Caco-2 (cell line): ENCODE measurements at regions not wholly inside any gene's neighbourhood (a gene's known extent, or its start where the extent isn't known, plus 50 kb on each side); places are given as distances from the start of the nearest gene placed in this dataset.

Source experiments
- BruUV-seq: library from RNA; stranded (reverse); fragments of 400-500 nt; replicated peaks from 2 replicates; lab custom pipeline; 2021; lab: Mats Ljungman, UMichigan
- CTCF ChIA-PET: fragments of 300-600 bp; sonication (Branson Sonifier 250); formaldehyde crosslinking; loops from one replicate; lab custom pipeline; 2022; ENCODE audit warnings: antibody characterized with exemption; lab: Charles Lee
- POLR2A ChIA-PET: fragments of 300-600 bp; sonication (Branson Sonifier 250); formaldehyde crosslinking; loops from one replicate; lab custom pipeline; 2022; ENCODE audit warnings: antibody characterized with exemption; lab: Charles Lee
- DNase-seq, 2 experiments: peaks; one replicate each; pipeline versions ENCODE4 v3.0.0 to v3.0.0-alpha.2; 2020 to 2022
- H3K27me3 ChIP-seq: replicated peaks from 2 replicates; pipeline ENCODE4 v1.6.0; 2011; ENCODE audit warnings: low read length; ENCODE audit not compliant: control insufficient read depth, insufficient read depth
- H3K36me3 ChIP-seq: 2 replicates; pipeline ENCODE4 v1.5.1; 2011; ENCODE audit warnings: low read length; ENCODE audit not compliant: control insufficient read depth, insufficient read depth
- H3K4me1 ChIP-seq: fragments of 250-450 bp; sonication (Bioruptor Pico); 2 replicates; pipeline ENCODE4 v1.5.1; 2020; ENCODE audit warnings: mild to moderate bottlenecking
- H3K4me3 ChIP-seq: 2 replicates; pipeline ENCODE4 v1.5.1; 2011; ENCODE audit warnings: low read depth, mild to moderate bottlenecking, control low read depth, low read length
- H3K9me3 ChIP-seq: fragments of 250-450 bp; sonication (Bioruptor Pico); 2 replicates; pipeline ENCODE4 v1.5.1; 2020; ENCODE audit warnings: mild to moderate bottlenecking, moderate library complexity
- H3K27ac Mint-ChIP-seq: one replicate; pipeline ENCODE4 v1.8.0; 2022; ENCODE audit warnings: mixed read lengths; ENCODE audit not compliant: unreplicated experiment
- H3K27me3 Mint-ChIP-seq: one replicate; pipeline ENCODE4 v1.8.0; 2022; ENCODE audit warnings: mixed read lengths; ENCODE audit not compliant: insufficient read depth, unreplicated experiment
- H3K36me3 Mint-ChIP-seq: one replicate; pipeline ENCODE4 v1.8.0; 2022; ENCODE audit warnings: mild to moderate bottlenecking, mixed read lengths; ENCODE audit not compliant: insufficient read depth, unreplicated experiment
- H3K4me1 Mint-ChIP-seq: one replicate; pipeline ENCODE4 v1.8.0; 2022; ENCODE audit warnings: low read depth, mixed read lengths; ENCODE audit not compliant: unreplicated experiment
- H3K4me3 Mint-ChIP-seq: one replicate; pipeline ENCODE4 v1.8.0; 2022; ENCODE audit warnings: mild to moderate bottlenecking, moderate library complexity, mixed read lengths; ENCODE audit not compliant: unreplicated experiment
- H3K9me3 Mint-ChIP-seq: one replicate; pipeline ENCODE4 v1.8.0; 2022; ENCODE audit warnings: mixed read lengths; ENCODE audit not compliant: unreplicated experiment
- intact Hi-C: fragments of 100-400 bp; cut with micrococcal nuclease; formaldehyde crosslinking; loops from one replicate; pipeline ENCODE4 v1.10.0; 2022; ENCODE audit not compliant: unreplicated experiment
- TF ChIP-seq, protein P1 (sequence below), 2 experiments: fragments of 200-600 bp in 1 of 2; IDR thresholded peaks; 1 replicate in 1 of 2; 2 replicates in 1 of 2; pipeline versions ENCODE4 v1.5.1 to v1.8.0; 2011 to 2022; ENCODE audit warnings: antibody characterized with exemption in 1 of 2, control low read depth in 1 of 2, inconsistent platforms in 1 of 2, low read depth in 1 of 2, low read length in 1 of 2, mild to moderate bottlenecking in 1 of 2, moderate library complexity in 1 of 2; ENCODE audit not compliant: insufficient read depth in 1 of 2, severe bottlenecking in 1 of 2, unreplicated experiment in 1 of 2

DNA sequence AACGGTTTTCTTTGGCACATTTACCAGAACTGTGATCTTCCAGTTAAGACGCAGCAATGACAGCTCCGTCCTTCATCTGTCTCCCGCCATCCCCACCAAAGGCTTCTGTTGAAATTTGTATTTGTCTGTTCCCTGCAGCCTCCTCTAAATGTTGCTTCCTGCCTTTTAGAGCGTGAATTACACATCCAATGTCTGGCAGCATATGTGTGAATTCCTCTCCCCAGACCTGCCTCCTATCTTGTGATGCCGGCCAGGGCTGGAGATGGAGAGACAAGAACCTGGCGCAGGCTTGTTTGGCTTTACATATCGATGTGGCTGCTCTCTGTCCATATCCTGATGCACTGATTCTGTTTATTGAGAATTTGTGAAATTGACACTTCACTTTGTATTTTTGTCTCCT, 738.4 kb upstream of the TMEM132C start:
- H3K27me3 ChIP-seq: no peaks in the 10 kb centered on the region
- intact Hi-C loops: no loop called here
- no TSS peak for BruUV-seq
- no peaks in the 10 kb centered on the region for H3K9me3 ChIP-seq
- TF ChIP-seq, protein P1, sequence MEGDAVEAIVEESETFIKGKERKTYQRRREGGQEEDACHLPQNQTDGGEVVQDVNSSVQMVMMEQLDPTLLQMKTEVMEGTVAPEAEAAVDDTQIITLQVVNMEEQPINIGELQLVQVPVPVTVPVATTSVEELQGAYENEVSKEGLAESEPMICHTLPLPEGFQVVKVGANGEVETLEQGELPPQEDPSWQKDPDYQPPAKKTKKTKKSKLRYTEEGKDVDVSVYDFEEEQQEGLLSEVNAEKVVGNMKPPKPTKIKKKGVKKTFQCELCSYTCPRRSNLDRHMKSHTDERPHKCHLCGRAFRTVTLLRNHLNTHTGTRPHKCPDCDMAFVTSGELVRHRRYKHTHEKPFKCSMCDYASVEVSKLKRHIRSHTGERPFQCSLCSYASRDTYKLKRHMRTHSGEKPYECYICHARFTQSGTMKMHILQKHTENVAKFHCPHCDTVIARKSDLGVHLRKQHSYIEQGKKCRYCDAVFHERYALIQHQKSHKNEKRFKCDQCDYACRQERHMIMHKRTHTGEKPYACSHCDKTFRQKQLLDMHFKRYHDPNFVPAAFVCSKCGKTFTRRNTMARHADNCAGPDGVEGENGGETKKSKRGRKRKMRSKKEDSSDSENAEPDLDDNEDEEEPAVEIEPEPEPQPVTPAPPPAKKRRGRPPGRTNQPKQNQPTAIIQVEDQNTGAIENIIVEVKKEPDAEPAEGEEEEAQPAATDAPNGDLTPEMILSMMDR (IDR thresholded peaks at IDR 0.05; ENCODE audit: insufficient read depth in 1 of 2, low read depth in 1 of 2, low read length in 1 of 2, severe bottlenecking in 1 of 2, unreplicated experiment in 1 of 2): no peak
- H3K4me1 ChIP-seq: no peaks in the 10 kb centered on the region
- POLR2A ChIA-PET: no interaction called here
- no peak overlapping the region for H3K4me3 ChIP-seq
- CTCF ChIA-PET: no interaction called here
- H3K9me3 Mint-ChIP-seq: peaks cover 7% of the 10 kb centered on the region
- no peak for DNase-seq
- no peak overlapping the region for H3K27ac Mint-ChIP-seq
- no peak overlapping the region for H3K4me3 Mint-ChIP-seq
- no peaks in the 10 kb centered on the region for H3K36me3 Mint-ChIP-seq
- H3K27me3 Mint-ChIP-seq: no peaks in the 10 kb centered on the region
- peaks cover 7% of the 10 kb centered on the region for H3K4me1 Mint-ChIP-seq
- no peaks in the 10 kb centered on the region for H3K36me3 ChIP-seq

DNA sequence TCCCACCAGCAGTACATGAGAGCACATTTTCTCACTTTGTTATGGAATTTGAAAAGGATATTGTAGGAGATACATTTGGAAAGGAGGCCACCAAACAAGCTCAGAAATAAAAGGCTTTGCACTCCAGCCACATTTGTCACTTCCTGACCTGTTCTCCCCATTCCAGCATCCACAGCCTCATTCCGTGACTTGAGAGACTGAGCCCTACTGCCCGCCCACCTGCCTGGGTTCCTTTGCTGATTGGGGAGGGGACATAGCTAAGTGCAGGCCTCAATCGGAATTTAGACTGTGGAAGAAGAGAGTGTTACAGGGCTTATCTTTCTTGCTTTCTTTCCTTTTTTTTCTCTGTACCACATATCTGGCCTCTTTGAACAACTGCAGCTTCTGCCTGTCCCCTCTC, 735.4 kb upstream of the TMEM132C start:
- Histone ChIP-seq H3K9me3 (no peaks in the 10 kb centered on the region), H3K36me3 (no peaks in the 10 kb centered on the region), H3K27me3 (no peaks in the 10 kb centered on the region), H3K4me3 (no peak overlapping the region), H3K4me1 (no peaks in the 10 kb centered on the region)
- Mint-ChIP-seq H3K9me3 (peaks cover 7% of the 10 kb centered on the region), H3K36me3 (no peaks in the 10 kb centered on the region), H3K4me3 (peak overlapping the region; percentile 17), H3K27ac (peak overlapping the region; percentile 67), H3K4me1 (peaks cover 7% of the 10 kb centered on the region), H3K27me3 (no peaks in the 10 kb centered on the region)
- CTCF ChIA-PET: no interaction called here
- DNase-seq: no peak
- POLR2A ChIA-PET: no interaction called here
- intact Hi-C loops: no loop called here
- no TSS peak for BruUV-seq
- TF ChIP-seq, protein P1 (IDR thresholded peaks at IDR 0.05; ENCODE audit: insufficient read depth in 1 of 2, low read depth in 1 of 2, low read length in 1 of 2, severe bottlenecking in 1 of 2, unreplicated experiment in 1 of 2): no peak

DNA sequence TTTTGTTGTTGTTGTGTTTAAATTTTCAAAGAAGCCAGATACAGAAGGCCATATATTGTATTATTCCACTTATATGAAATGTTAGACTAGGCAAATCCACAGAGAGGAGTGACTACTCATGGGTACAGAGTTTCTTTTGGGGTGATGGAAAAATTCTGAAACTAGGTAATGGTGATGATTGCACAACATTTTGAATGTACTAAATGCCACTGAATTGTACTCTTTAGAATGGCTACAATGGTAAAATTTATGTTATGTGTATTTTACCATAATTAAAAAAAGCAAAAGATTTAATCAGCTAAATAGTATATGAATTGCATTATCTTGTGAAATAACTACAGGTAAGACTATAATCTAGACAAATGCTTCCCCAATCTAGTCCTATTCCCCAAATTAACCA, 733.6 kb upstream of the TMEM132C start:
- no peak overlapping the region for H3K4me3 Mint-ChIP-seq
- BruUV-seq: no TSS peak

More for the DNA sequence above, 733.6 kb upstream of the TMEM132C start:
- intact Hi-C loops: no loop called here
- ChIA-PET POLR2A (no interaction called here), CTCF (no interaction called here)
- Mint-ChIP-seq H3K9me3 (peaks cover 7% of the 10 kb centered on the region), H3K36me3 (no peaks in the 10 kb centered on the region), H3K27ac (no peak overlapping the region), H3K27me3 (no peaks in the 10 kb centered on the region), H3K4me1 (peaks cover 7% of the 10 kb centered on the region)
- Histone ChIP-seq H3K36me3 (no peaks in the 10 kb centered on the region), H3K27me3 (no peaks in the 10 kb centered on the region), H3K9me3 (no peaks in the 10 kb centered on the region), H3K4me3 (no peak overlapping the region), H3K4me1 (no peaks in the 10 kb centered on the region)
- TF ChIP-seq, protein P1 (IDR thresholded peaks at IDR 0.05; ENCODE audit: insufficient read depth in 1 of 2, low read depth in 1 of 2, low read length in 1 of 2, severe bottlenecking in 1 of 2, unreplicated experiment in 1 of 2): no peak
- DNase-seq: no peak
